HG03139 (cell line): ENCODE measurements at regions not wholly inside any gene's neighbourhood (a gene's known extent, or its start where the extent isn't known, plus 50 kb on each side); places are given as distances from the start of the nearest gene placed in this dataset.
"Not testable (repeated sequence)": the region's sequence is repeated elsewhere in the genome, so short reads cannot be mapped to it uniquely, and the experiment has no call there.

ENCODE experiments used
- ATAC-seq: cut with Tn5 transposase; IDR thresholded peaks from one replicate; pipeline ENCODE4 v1.9.1; 2021; ENCODE audit not compliant: unreplicated experiment

GRCh38 chr11:130526846-130527245 lies 78.4 kb downstream of the ADAMTS15 start:
- ATAC-seq: no peak

DNA sequence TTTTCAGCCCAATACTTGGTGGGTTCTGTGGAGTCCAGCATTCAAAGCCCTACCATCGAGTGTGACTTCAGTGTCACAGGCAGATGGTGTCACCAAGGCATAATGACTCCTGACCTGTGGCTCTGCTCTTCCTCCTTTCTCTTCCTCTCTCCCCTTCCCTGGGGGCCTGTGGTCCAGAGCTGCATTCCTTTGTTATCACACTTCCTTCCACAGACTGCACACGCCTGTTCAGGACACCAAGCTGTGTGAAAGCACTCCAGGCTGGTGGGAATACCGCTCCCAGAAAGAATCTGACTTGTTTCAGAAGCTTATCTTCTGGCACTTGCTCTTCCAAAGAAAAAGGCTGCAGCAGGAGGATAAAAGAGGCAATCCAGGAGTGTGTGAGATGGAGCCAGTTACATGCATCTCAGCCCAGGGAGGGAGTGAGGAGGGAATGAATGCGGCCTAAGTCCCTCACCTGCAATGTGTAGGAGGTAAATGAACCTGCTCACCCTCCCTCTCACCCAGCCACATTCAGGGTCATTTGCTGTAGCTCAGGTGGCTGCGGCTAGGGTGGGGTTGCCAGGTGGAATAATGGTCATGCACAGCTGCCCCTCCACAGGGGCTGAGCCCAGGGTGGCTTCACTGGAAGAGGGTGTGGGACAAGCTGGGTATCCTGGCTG lies 79.3 kb downstream of the ADAMTS15 start:
- ATAC-seq: no peak

DNA sequence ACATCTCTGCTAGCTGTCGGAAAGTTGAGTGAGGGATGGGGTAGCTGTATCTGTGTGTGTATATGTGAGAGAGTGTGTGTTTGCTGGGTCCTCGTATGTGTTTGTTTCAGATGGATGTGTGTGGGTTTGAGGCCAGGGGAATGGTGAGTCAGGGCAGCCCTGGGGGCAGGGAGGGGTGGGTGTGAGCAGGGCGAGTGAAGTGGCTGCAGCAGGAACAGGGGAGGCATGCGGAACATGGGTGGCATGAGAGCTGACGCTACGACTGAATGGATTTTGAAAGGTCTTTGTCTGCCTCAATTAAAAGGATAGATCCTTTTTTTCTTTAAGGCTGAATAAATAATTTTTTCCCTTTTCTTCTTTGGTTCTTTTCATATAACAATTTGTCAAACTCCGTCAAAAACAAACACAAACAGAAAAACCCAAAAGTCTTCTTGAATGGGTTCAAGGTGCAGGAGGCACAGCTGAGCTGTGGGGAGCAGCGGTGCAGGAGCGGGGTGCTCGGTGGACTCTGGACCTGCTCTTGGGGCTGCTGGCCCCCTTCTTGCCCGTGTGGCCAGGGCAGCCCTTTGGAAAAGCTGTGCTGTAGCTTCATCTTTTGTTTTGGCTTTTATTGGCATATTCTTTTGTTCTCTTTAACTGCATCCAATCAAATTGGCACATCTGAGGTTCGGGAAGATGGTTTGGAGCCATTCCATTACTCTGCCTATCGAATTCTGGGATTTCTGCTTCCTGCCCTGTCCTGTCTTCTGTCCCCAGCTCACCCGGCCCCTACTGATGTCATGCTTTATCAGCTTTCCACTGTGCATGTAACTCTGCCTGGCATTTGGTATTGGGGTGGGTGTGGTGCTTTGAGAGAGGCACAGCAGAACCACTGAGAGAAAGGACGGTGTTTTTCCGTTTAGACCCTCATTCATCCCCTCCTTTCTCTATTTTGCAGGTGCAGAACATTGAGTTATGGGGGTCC lies 80.1 kb downstream of the ADAMTS15 start:
- no peak for ATAC-seq

DNA sequence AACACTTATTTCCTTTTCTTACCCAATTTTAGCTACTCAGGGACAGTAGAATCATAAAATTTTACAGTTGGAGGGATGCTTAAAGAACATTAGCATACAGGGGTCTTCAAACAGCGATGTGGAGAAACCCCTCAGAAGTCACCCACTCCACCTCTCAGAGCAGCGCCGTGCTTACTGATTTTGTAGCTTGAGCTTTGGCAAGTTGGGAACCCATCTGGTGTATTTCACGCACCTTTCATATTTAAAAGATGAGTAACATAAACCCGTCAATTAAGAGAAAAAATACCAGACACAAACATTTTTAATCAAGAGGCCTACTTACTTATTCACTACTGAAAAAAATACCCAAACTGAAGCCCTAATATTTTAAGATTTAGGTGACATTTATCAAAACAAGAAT lies 80.9 kb downstream of the ADAMTS15 start:
- ATAC-seq: no peak

DNA sequence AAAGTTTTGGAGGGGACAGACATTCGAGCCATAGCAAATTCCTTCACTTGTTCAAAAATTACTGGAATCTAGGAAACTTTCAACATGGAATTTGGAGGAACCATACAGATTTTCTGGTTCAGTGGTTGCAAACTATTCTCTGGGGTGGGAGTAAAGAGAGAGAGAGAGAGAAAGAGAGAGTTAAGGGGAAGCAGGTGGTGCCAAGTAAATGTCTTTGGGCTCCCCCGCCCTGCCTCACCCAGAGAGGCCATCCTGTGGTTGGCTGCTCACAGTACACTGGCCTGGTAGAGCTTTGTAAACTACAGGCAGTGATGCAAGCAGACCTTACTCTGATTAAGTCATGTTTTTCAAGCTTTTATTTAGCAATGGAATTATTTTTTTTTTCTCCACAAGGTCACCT lies 82.6 kb downstream of the ADAMTS15 start:
- ATAC-seq: no peak

DNA sequence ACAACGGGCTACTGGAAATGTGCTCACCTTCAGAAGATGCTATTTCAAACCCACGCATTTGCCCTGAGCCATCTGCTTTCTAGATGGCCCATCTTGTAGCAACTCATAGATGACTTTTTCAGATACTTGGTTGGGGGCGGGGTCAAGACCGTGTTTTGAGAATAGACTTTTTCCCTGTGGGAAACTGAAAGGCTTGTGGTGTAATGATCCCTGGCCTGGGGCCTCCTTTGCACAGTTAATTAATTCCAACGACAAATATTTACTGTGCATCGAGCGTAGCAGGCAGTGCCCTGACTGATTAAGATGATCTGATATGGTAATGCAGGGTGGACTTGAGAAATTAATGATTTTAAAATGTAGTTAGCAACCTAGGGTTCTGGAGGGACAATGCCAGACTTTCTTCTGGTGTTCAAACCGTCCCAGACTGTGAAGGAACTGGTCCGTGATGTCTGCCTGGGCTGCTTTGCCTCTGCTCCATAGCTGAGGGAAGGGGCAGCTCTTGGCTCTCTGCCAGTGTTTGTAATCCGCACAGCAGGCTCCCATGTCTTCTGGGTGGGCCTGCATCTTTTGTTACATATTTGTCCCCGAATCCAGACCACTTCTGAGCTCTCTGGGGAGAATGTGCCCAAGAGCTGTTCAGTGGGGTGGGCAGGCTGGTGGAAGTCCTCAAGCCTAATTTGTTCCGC lies 84.8 kb downstream of the ADAMTS15 start:
- no peak for ATAC-seq

DNA sequence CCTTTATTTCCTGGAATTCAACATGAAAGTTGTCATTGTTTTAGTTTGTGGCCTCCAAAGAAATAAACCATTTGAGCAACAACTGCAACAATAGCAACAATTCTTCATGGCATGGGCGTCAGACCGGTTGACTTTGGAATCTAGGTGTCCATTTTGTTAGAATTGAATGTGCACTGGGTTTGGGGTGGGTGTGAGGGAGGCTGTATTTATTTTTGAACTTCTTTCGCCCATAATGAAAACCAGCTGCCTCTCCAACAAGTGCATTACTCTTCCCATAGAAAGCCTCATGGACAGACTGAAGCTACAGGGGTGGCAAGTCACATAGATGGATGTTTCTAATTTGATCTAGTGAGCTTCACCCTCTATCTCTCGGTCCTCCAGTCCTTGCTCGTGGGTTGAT lies 85.4 kb downstream of the ADAMTS15 start:
- ATAC-seq: no peak

DNA sequence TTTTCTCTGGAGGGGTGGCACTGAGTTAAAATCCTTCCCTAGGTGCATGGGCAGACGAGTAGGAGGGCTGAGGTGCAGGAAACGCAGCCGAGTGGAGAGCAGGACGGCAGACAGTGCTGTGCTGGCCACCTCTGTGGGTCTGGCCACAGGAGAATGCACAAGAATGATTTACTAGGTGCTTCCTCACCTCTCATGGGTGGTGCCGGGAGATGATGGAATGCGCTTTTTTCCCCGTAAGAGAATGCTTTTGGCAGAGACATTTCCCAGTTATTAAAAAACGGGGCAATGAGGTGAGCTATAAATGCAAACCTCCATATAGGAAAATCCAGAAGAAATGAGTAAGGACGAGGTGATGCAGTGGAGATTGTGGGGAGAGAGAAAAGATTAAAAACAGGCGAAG lies 86.1 kb downstream of the ADAMTS15 start:
- ATAC-seq: no peak

DNA sequence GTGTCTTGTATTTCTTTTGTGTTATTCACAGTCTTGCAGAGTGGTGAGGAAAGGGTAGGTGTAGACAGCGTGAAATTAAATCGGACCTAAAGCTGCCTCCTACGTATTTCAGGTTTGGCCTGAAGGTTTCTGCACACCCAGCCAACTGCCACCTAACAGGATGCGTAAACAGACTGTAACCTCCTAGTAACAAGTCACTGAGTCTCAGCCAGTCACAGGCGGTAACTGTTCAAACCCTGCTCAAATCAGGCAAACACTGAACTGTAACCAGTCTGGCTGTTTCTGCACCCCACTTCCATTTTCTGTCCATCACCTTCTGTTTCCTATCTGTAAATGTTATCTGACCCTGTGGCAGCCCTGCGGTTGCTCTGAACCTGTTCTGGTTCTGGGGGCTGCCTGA lies 87.1 kb downstream of the ADAMTS15 start:
- ATAC-seq: no peak

- no peak for ATAC-seq
Observed at GRCh38 chr11:130536106-130537040, 87.9 kb downstream of the ADAMTS15 start.

DNA sequence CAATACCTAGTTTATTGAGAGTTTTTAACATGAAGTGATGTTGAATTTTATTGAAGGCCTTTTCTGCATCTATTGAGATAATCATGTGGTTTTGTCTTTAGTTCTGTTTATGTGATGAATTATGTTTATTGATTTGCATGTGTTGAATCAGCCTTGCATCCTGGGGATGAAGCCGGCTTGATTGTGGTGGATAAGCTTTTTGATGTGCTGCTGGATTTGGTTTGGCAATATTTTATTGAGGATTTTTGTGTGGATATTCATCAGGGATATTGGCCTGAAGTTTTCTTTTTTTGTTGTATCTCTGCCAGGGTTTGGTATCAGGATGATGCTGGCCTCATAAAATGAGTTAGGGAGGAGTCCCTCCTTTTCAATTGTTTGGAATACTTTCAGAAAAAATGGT lies 91.2 kb downstream of the ADAMTS15 start:
- ATAC-seq: not testable (repeated sequence)

DNA sequence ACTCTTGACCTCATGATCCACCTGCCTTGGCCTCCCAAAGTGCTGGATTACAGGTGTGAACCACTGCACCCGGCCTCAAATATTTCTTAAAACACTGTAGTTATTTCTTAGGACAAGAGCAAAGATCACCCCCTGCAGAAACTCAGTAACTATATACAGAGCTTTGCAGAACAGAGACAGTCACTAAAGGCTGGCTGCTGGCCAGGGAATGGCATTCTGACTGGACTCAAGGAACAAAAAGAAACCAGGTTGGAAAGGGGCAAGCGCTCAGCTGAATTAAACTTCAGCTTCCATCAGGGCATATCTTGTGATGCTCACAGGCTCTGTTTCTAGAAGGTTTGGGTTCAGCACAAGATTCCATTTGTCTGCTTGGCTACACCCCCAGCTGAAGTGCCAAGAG lies 95.8 kb downstream of the ADAMTS15 start:
- no peak for ATAC-seq

DNA sequence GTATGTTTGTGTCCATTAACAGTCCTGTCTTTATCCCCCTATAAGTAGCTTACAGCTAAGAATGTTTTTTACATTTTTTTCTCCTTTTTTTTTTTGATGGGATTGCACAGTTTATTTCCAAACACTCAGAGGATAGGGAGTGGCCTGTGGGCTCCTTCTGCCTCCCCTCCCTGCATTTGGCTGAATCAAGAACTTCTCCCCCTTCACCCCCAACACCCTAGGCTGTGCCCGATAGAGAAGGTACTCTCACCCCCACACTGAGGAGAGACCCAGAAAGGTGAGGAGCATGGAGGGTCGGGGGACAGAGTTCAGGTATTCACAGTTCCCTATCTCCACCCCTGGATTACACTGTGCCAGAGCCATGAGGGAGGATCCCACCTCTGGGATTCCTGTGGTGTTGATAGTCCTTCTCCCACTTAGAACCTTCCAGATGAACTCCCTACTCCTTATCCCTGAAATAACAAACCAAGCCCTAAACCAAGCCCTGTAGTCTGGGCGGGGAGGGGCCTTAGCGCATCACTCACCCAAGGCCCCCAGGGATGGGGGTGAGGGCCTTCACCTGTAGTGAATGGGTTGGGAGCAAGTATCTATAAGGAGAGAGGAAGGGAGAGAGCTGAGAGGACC lies 97.1 kb downstream of the ADAMTS15 start:
- ATAC-seq: no peak

GRCh38 chr11:130546438-130546837 lies 98.0 kb downstream of the ADAMTS15 start:
- no peak for ATAC-seq

- ATAC-seq: no peak
Observed at GRCh38 chr11:130546901-130547694, 98.7 kb downstream of the ADAMTS15 start.

- ATAC-seq: no peak
Observed at GRCh38 chr11:130547761-130548490, 99.5 kb downstream of the ADAMTS15 start.

DNA sequence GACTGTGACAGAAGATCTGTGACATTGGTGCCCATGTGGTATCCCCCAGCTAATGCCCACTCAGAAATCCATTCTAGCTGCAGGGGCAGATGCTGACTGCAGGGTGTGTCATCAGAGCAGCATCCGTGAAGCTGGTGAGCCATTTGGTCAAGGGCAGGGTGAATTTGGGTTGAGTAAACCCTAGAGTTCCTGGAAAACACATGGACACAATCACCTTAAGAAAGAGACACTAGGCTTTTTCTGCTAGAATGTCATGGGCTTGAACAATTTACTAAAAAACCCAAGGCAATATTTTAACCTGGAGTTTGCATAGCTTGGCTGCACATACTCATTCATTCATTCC lies 100.0 kb downstream of the ADAMTS15 start:
- no peak for ATAC-seq

DNA sequence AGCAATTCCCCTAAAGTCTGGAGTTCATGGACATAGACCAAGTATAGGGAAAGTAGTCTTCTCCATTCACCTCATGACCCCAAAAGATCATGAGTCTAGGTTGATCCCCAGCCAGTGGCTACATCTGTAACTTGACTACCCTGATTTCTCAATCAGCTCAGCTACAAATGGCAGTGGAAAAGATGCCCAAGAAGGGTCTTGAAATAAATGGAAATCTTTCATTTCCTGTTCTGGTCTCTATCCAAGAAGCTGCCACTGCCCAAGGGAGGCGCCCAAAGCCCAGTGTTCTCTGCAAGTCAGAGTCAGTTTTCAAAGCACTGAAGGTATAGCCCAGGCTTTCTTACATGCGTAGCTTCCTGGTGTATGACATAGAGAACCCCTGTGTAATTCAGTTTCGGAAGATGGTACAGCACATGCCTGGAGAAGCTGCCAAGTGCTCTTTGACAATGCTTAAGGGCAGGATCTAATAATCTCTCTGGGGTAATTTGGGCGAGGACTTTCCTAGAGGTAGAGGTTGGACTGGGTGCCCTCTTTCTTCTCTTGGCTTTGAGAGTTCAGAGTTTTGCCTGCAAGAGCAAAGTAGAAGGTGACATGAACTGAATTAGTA lies 101.1 kb downstream of the ADAMTS15 start:
- ATAC-seq: no peak
